Caco-2 (cell line): ENCODE measurements at regions not wholly inside any gene's neighbourhood (a gene's known extent, or its start where the extent isn't known, plus 50 kb on each side); places are given as distances from the start of the nearest gene placed in this dataset.
"Not testable (repeated sequence)": the region's sequence is repeated elsewhere in the genome, so short reads cannot be mapped to it uniquely, and the experiment has no call there.

Experiments
- BruUV-seq: library from RNA; stranded (reverse); fragments of 400-500 nt; replicated peaks from 2 replicates; lab custom pipeline; 2021; lab: Mats Ljungman, UMichigan
- CTCF ChIA-PET: fragments of 300-600 bp; sonication (Branson Sonifier 250); formaldehyde crosslinking; loops from one replicate; lab custom pipeline; 2022; ENCODE audit warnings: antibody characterized with exemption; lab: Charles Lee
- POLR2A ChIA-PET: fragments of 300-600 bp; sonication (Branson Sonifier 250); formaldehyde crosslinking; loops from one replicate; lab custom pipeline; 2022; ENCODE audit warnings: antibody characterized with exemption; lab: Charles Lee
- DNase-seq, 2 experiments: peaks; one replicate each; pipeline versions ENCODE4 v3.0.0 to v3.0.0-alpha.2; 2020 to 2022
- H3K27me3 ChIP-seq: replicated peaks from 2 replicates; pipeline ENCODE4 v1.6.0; 2011; ENCODE audit warnings: low read length; ENCODE audit not compliant: control insufficient read depth, insufficient read depth
- H3K36me3 ChIP-seq: 2 replicates; pipeline ENCODE4 v1.5.1; 2011; ENCODE audit warnings: low read length; ENCODE audit not compliant: control insufficient read depth, insufficient read depth
- H3K4me1 ChIP-seq: fragments of 250-450 bp; sonication (Bioruptor Pico); 2 replicates; pipeline ENCODE4 v1.5.1; 2020; ENCODE audit warnings: mild to moderate bottlenecking
- H3K4me3 ChIP-seq: 2 replicates; pipeline ENCODE4 v1.5.1; 2011; ENCODE audit warnings: low read depth, mild to moderate bottlenecking, control low read depth, low read length
- H3K9me3 ChIP-seq: fragments of 250-450 bp; sonication (Bioruptor Pico); 2 replicates; pipeline ENCODE4 v1.5.1; 2020; ENCODE audit warnings: mild to moderate bottlenecking, moderate library complexity
- H3K27ac Mint-ChIP-seq: one replicate; pipeline ENCODE4 v1.8.0; 2022; ENCODE audit warnings: mixed read lengths; ENCODE audit not compliant: unreplicated experiment
- H3K27me3 Mint-ChIP-seq: one replicate; pipeline ENCODE4 v1.8.0; 2022; ENCODE audit warnings: mixed read lengths; ENCODE audit not compliant: insufficient read depth, unreplicated experiment
- H3K36me3 Mint-ChIP-seq: one replicate; pipeline ENCODE4 v1.8.0; 2022; ENCODE audit warnings: mild to moderate bottlenecking, mixed read lengths; ENCODE audit not compliant: insufficient read depth, unreplicated experiment
- H3K4me1 Mint-ChIP-seq: one replicate; pipeline ENCODE4 v1.8.0; 2022; ENCODE audit warnings: low read depth, mixed read lengths; ENCODE audit not compliant: unreplicated experiment
- H3K4me3 Mint-ChIP-seq: one replicate; pipeline ENCODE4 v1.8.0; 2022; ENCODE audit warnings: mild to moderate bottlenecking, moderate library complexity, mixed read lengths; ENCODE audit not compliant: unreplicated experiment
- H3K9me3 Mint-ChIP-seq: one replicate; pipeline ENCODE4 v1.8.0; 2022; ENCODE audit warnings: mixed read lengths; ENCODE audit not compliant: unreplicated experiment
- CTCF ChIP-seq, 2 experiments: fragments of 200-600 bp in 1 of 2; IDR thresholded peaks; 1 replicate in 1 of 2; 2 replicates in 1 of 2; pipeline versions ENCODE4 v1.5.1 to v1.8.0; 2011 to 2022; ENCODE audit warnings: antibody characterized with exemption in 1 of 2, control low read depth in 1 of 2, inconsistent platforms in 1 of 2, low read depth in 1 of 2, low read length in 1 of 2, mild to moderate bottlenecking in 1 of 2, moderate library complexity in 1 of 2; ENCODE audit not compliant: insufficient read depth in 1 of 2, severe bottlenecking in 1 of 2, unreplicated experiment in 1 of 2
- intact Hi-C: fragments of 100-400 bp; cut with micrococcal nuclease; formaldehyde crosslinking; loops from one replicate; pipeline ENCODE4 v1.10.0; 2022; ENCODE audit not compliant: unreplicated experiment

- CTCF ChIA-PET, result no interaction called here
- no peaks in the 10 kb centered on the region for H3K27me3 ChIP-seq
- no peaks in the 10 kb centered on the region for H3K9me3 ChIP-seq
- no peak for TF ChIP-seq CTCF (IDR thresholded peaks at IDR 0.05; ENCODE audit: insufficient read depth in 1 of 2, low read depth in 1 of 2, low read length in 1 of 2, severe bottlenecking in 1 of 2, unreplicated experiment in 1 of 2)
- BruUV-seq, result no TSS peak
- Mint-ChIP-seq H3K36me3 (no peaks in the 10 kb centered on the region), H3K9me3 (no peaks in the 10 kb centered on the region), H3K27ac (no peak overlapping the region), H3K4me3 (no peak overlapping the region), H3K4me1 (peaks cover 5% of the 10 kb centered on the region), H3K27me3 (no peaks in the 10 kb centered on the region)
- POLR2A ChIA-PET, result no interaction called here
- no peaks in the 10 kb centered on the region for H3K4me1 ChIP-seq
- H3K36me3 ChIP-seq, result no peaks in the 10 kb centered on the region
- no peak for DNase-seq
- intact Hi-C loops, result no loop called here
- H3K4me3 ChIP-seq, result no peak overlapping the region
Observed at GRCh38 chr5:103866169-103866568, 303.6 kb upstream of the NUDT12 start.

GRCh38 chr5:103862398-103862797 is 299.8 kb upstream of the NUDT12 start:
- ChIA-PET CTCF (no interaction called here), POLR2A (no interaction called here)
- H3K36me3 ChIP-seq, result no peaks in the 10 kb centered on the region
- no peaks in the 10 kb centered on the region for H3K4me1 ChIP-seq
- no peaks in the 10 kb centered on the region for H3K36me3 Mint-ChIP-seq
- no TSS peak for BruUV-seq
- H3K4me3 ChIP-seq, result no peak overlapping the region
- H3K27me3 ChIP-seq, result no peaks in the 10 kb centered on the region
- no peak overlapping the region for H3K27ac Mint-ChIP-seq
- no peaks in the 10 kb centered on the region for H3K27me3 Mint-ChIP-seq
- no peaks in the 10 kb centered on the region for H3K9me3 Mint-ChIP-seq
- no peaks in the 10 kb centered on the region for H3K9me3 ChIP-seq
- no peak for TF ChIP-seq CTCF (IDR thresholded peaks at IDR 0.05; ENCODE audit: insufficient read depth in 1 of 2, low read depth in 1 of 2, low read length in 1 of 2, severe bottlenecking in 1 of 2, unreplicated experiment in 1 of 2)
- H3K4me3 Mint-ChIP-seq, result no peak overlapping the region
- DNase-seq, result no peak
- intact Hi-C loops, result no loop called here
- peaks cover 5% of the 10 kb centered on the region for H3K4me1 Mint-ChIP-seq

GRCh38 chr5:103860327-103860726 is 297.7 kb upstream of the NUDT12 start:
- no peaks in the 10 kb centered on the region for H3K9me3 ChIP-seq
- no peaks in the 10 kb centered on the region for H3K9me3 Mint-ChIP-seq
- H3K27me3 ChIP-seq, result no peaks in the 10 kb centered on the region
- H3K4me1 ChIP-seq, result no peaks in the 10 kb centered on the region
- H3K4me1 Mint-ChIP-seq, result peaks cover 5% of the 10 kb centered on the region
- CTCF ChIA-PET, result no interaction called here
- POLR2A ChIA-PET, result no interaction called here
- intact Hi-C loops, result no loop called here
- TF ChIP-seq CTCF (IDR thresholded peaks at IDR 0.05; ENCODE audit: insufficient read depth in 1 of 2, low read depth in 1 of 2, low read length in 1 of 2, severe bottlenecking in 1 of 2, unreplicated experiment in 1 of 2), result no peak
- BruUV-seq, result no TSS peak
- no peak overlapping the region for H3K4me3 Mint-ChIP-seq
- no peak for DNase-seq
- H3K27ac Mint-ChIP-seq, result no peak overlapping the region
- H3K36me3 ChIP-seq, result no peaks in the 10 kb centered on the region
- H3K36me3 Mint-ChIP-seq, result no peaks in the 10 kb centered on the region
- no peak overlapping the region for H3K4me3 ChIP-seq
- H3K27me3 Mint-ChIP-seq, result peaks cover 4% of the 10 kb centered on the region

- intact Hi-C loops, DNase-seq, H3K9me3 ChIP-seq, H3K27ac Mint-ChIP-seq, H3K9me3 Mint-ChIP-seq, H3K36me3 ChIP-seq, BruUV-seq, H3K36me3 Mint-ChIP-seq, H3K4me1 ChIP-seq, H3K4me1 Mint-ChIP-seq, H3K27me3 ChIP-seq, H3K27me3 Mint-ChIP-seq, H3K4me3 Mint-ChIP-seq, POLR2A ChIA-PET, H3K4me3 ChIP-seq, CTCF ChIA-PET: not testable (repeated sequence)
Observed at GRCh38 chr5:103858367-103858766, 295.8 kb upstream of the NUDT12 start.
